UCSD-AML1 (cell line): ENCODE measurements at regions not wholly inside any gene's neighbourhood (a gene's known extent, or its start where the extent isn't known, plus 50 kb on each side); places are given as distances from the start of the nearest gene placed in this dataset.

Experiments used
- DNase-seq: peaks from one replicate; lab custom pipeline; 2025; ENCODE audit not compliant: unreplicated experiment; lab: John Stamatoyannopoulos, UW

- DNase-seq = no peak
These were observed 67.8 kb upstream of the SSTR1 start for GRCh38 chr14:38139926-38140325.

GRCh38 chr14:38143170-38143569, 64.5 kb upstream of the SSTR1 start:
- no peak for DNase-seq

- DNase-seq = no peak
These were observed 63.8 kb upstream of the SSTR1 start for GRCh38 chr14:38143659-38144505.

GRCh38 chr14:38145142-38145541, 62.6 kb upstream of the SSTR1 start:
- DNase-seq = no peak

- no peak for DNase-seq
These were observed 57.6 kb upstream of the SSTR1 start for GRCh38 chr14:38150075-38150474.
